A549 (cell line): ENCODE measurements at regions not wholly inside any gene's neighbourhood (a gene's known extent, or its start where the extent isn't known, plus 50 kb on each side); places are given as distances from the start of the nearest gene placed in this dataset.
A peak's percentile ranks its signal among the peaks of the same experiment; 100 is the strongest.

ENCODE experiments used
- ATAC-seq, 2 experiments: fragments of 200-7000 bp in 1 of 2; fragments of >200 bp in 1 of 2; cut with Nextera tagmentation in 1 of 2; cut with Tn5 transposase in 1 of 2; 3 replicates each; pipeline versions ENCODE4 v1.8.0 to v1.9.1; 2018 to 2020; ENCODE audit warnings: mild to moderate bottlenecking in 1 of 2, moderate library complexity in 1 of 2
- CTCF ChIA-PET: fragments of 300-600 bp; sonication (Branson Sonifier 250); formaldehyde crosslinking; extraction: SDS; loops from one replicate; lab custom pipeline; 2021; ENCODE audit warnings: antibody characterized with exemption, inconsistent platforms; lab: Yijun Ruan, JAX
- POLR2A ChIA-PET: fragments of 350-600 bp; formaldehyde crosslinking; extraction: SDS; loops from one replicate; lab custom pipeline; 2021; ENCODE audit warnings: antibody characterized with exemption, inconsistent platforms; lab: Yijun Ruan, JAX
- DNase-seq, 2 experiments: peaks; one replicate each; pipeline versions ENCODE4 v3.0.0 to v3.0.0-alpha.2; 2011 to 2016; ENCODE audit warnings: low read depth in 1 of 2, low spot score in 1 of 2
- FAIRE-seq: peaks from 2 replicates; lab custom pipeline; 2011; peaks lifted over from hg19 to GRCh38; lab: Jason Lieb, UNC
- H3K27ac ChIP-seq, 2 experiments: fragments of >200 bp; sonication (Bioruptor Twin); formaldehyde crosslinking; 3 replicates each; pipeline ENCODE4 v1.5.1; 2016 to 2017
- H3K4me1 ChIP-seq: fragments of >200 bp; sonication (Bioruptor Twin); formaldehyde crosslinking; 3 replicates; pipeline ENCODE4 v1.6.1; 2016
- H3K4me2 ChIP-seq: fragments of >200 bp; sonication (Bioruptor Twin); formaldehyde crosslinking; 3 replicates; pipeline ENCODE4 v1.6.1; 2016
- H3K4me3 ChIP-seq: fragments of >200 bp; sonication (Bioruptor Twin); formaldehyde crosslinking; 3 replicates; pipeline ENCODE4 v1.5.1; 2016
- H3K9me3 ChIP-seq: fragments of >200 bp; sonication (Bioruptor Twin); formaldehyde crosslinking; 3 replicates; pipeline ENCODE4 v1.6.1; 2016
- BCL3 ChIP-seq: fragments of >200 bp; sonication (Bioruptor Twin); formaldehyde crosslinking; IDR thresholded peaks from 3 replicates; pipeline ENCODE4 v1.6.1; 2016
- BHLHE40 ChIP-seq: IDR thresholded peaks from 2 replicates; pipeline ENCODE4 v1.6.1; 2012; ENCODE audit warnings: low read depth, low read length, inconsistent platforms
- CBX2 ChIP-seq: fragments of 200-600 bp; sonication (generic); IDR thresholded peaks from 2 replicates; pipeline ENCODE4 v1.6.1; 2016; ENCODE audit warnings: low read depth, mild to moderate bottlenecking, borderline replicate concordance
- CBX8 ChIP-seq: fragments of 200-600 bp; sonication (generic); IDR thresholded peaks from 2 replicates; pipeline ENCODE4 v1.6.1; 2016
- E2F6 ChIP-seq: IDR thresholded peaks from 2 replicates; pipeline ENCODE4 v1.6.1; 2012; ENCODE audit warnings: low read depth, borderline replicate concordance
- EHF ChIP-seq: fragments of 250-450 bp; sonication (Bioruptor Pico); IDR thresholded peaks from 2 replicates; pipeline ENCODE4 v1.5.0; 2020; ENCODE audit warnings: mild to moderate bottlenecking
- EP300 ChIP-seq, 2 experiments: fragments of >200 bp; sonication (Bioruptor Twin); formaldehyde crosslinking; IDR thresholded peaks; 2 replicates in 1 of 2; 3 replicates in 1 of 2; pipeline ENCODE4 v1.6.1; 2016 to 2017
- ESRRA ChIP-seq: fragments of 150-350 bp; IDR thresholded peaks from 2 replicates; pipeline ENCODE4 v1.6.1; 2014; ENCODE audit warnings: mild to moderate bottlenecking, low read length, borderline replicate concordance
- FOSB ChIP-seq: fragments of 250-450 bp; sonication (Bioruptor Pico); IDR thresholded peaks from 2 replicates; pipeline ENCODE4 v1.5.0; 2020; ENCODE audit warnings: mild to moderate bottlenecking, moderate library complexity
- FOSL2 ChIP-seq, 2 experiments: fragments of 450-650 bp in 1 of 2; fragments of >200 bp in 1 of 2; sonication (Bioruptor Twin) in 1 of 2; formaldehyde crosslinking; IDR thresholded peaks; 2 replicates each; pipeline versions ENCODE4 v1.5.0 to v1.6.1; 2016 to 2020; ENCODE audit warnings: mild to moderate bottlenecking in 1 of 2, moderate library complexity in 1 of 2
- HMGXB4 ChIP-seq: fragments of 250-450 bp; sonication (Bioruptor Pico); IDR thresholded peaks from 2 replicates; pipeline ENCODE4 v1.5.0; 2021; ENCODE audit warnings: mild to moderate bottlenecking, moderate library complexity, borderline replicate concordance
- HOXB13 ChIP-seq: fragments of 250-450 bp; sonication (Bioruptor Pico); IDR thresholded peaks from 2 replicates; pipeline ENCODE4 v1.5.0; 2020; ENCODE audit warnings: low read depth, mild to moderate bottlenecking, moderate library complexity
- HOXB5 ChIP-seq: fragments of 250-450 bp; sonication (Bioruptor Pico); IDR thresholded peaks from 2 replicates; pipeline ENCODE4 v1.5.0; 2020; ENCODE audit warnings: mild to moderate bottlenecking, moderate library complexity
- JUN ChIP-seq, 2 experiments: fragments of >200 bp; sonication (Bioruptor Twin); formaldehyde crosslinking; IDR thresholded peaks; 2 replicates in 1 of 2; 3 replicates in 1 of 2; pipeline ENCODE4 v1.6.1; 2016 to 2017
- JUNB ChIP-seq: fragments of >200 bp; sonication (Bioruptor Twin); formaldehyde crosslinking; IDR thresholded peaks from 2 replicates; pipeline ENCODE4 v1.6.1; 2016
- MAFK ChIP-seq: fragments of 450-650 bp; IDR thresholded peaks from 2 replicates; pipeline ENCODE4 v1.6.1; 2014; ENCODE audit not compliant: partially characterized antibody
- MAX ChIP-seq: IDR thresholded peaks from 2 replicates; pipeline ENCODE4 v1.6.1; 2012
- MYC ChIP-seq: IDR thresholded peaks from 2 replicates; pipeline ENCODE4 v1.6.1; 2012; ENCODE audit warnings: mild to moderate bottlenecking, inconsistent platforms, low read length, improper control_type of control experiment, borderline replicate concordance
- NFE2L2 ChIP-seq: fragments of 150-350 bp; conservative IDR thresholded peaks from 2 replicates; pipeline ENCODE4 v1.6.1; 2014; ENCODE audit warnings: low read length
- POLR2A ChIP-seq: IDR thresholded peaks from 2 replicates; pipeline ENCODE4 v1.6.1; 2012; ENCODE audit warnings: mild to moderate bottlenecking, low read length
- POLR2AphosphoS2 ChIP-seq: conservative IDR thresholded peaks from 2 replicates; pipeline ENCODE4 v1.6.1; 2012; ENCODE audit warnings: low read length, improper control_type of control experiment, inconsistent platforms
- RAD21 ChIP-seq, 2 experiments: fragments of >200 bp in 1 of 2; sonication (Bioruptor Twin) in 1 of 2; formaldehyde crosslinking in 1 of 2; IDR thresholded peaks in 1 of 2; conservative IDR thresholded peaks in 1 of 2; 2 replicates in 1 of 2; 3 replicates in 1 of 2; pipeline ENCODE4 v1.6.1; 2012 to 2018; ENCODE audit warnings: inconsistent platforms in 1 of 2
- TP53 ChIP-seq: fragments of 250-450 bp; sonication (Bioruptor Pico); IDR thresholded peaks from 2 replicates; pipeline ENCODE4 v1.5.0; 2021; ENCODE audit warnings: mild to moderate bottlenecking, moderate library complexity
- ZC3H11A ChIP-seq: fragments of 450-650 bp; IDR thresholded peaks from 2 replicates; pipeline ENCODE4 v1.6.1; 2014; ENCODE audit warnings: antibody characterized with exemption, mild to moderate bottlenecking
- ZFP36 ChIP-seq: fragments of 450-650 bp; IDR thresholded peaks from 2 replicates; pipeline ENCODE4 v1.6.1; 2014; ENCODE audit warnings: borderline replicate concordance; ENCODE audit not compliant: partially characterized antibody
- ZSCAN20 ChIP-seq: fragments of 250-450 bp; sonication (Bioruptor Pico); IDR thresholded peaks from 2 replicates; pipeline ENCODE4 v1.8.0; 2022; ENCODE audit warnings: mild to moderate bottlenecking, moderate library complexity
- WGBS: methylation state at CpG from one replicate; pipeline ENCODE4 v1.1.6; 2017; ENCODE audit errors: missing lambda C conversion rate; 5-methylcytosine and 5-hydroxymethylcytosine counted together

- FAIRE-seq, result no peak
- peaks cover 16% of the 10 kb centered on the region for H3K4me1 ChIP-seq
- no peak overlapping the region; the same call in 2 of the 3 replicates for H3K4me3 ChIP-seq
- peak overlapping the region; percentile 73 for H3K4me2 ChIP-seq
- TF ChIP-seq E2F6, result peak; percentile 96; the same call in 1 of the 2 replicates
- no peak for TF ChIP-seq HMGXB4
- TF ChIP-seq ZC3H11A, result no peak
- no peak for TF ChIP-seq BHLHE40
- TF ChIP-seq HOXB13 (CRISPR knock-in tag), result no peak
- no peak for TF ChIP-seq POLR2AphosphoS2
- CTCF ChIA-PET, result interaction anchor here (1.0 to 2.7 kb wide), 4 partner anchors 15 to 152 kb away, joined by 3 to 9 read pairs (median 5); no protein-coding TSS in a partner anchor
- H3K27ac ChIP-seq, result peak overlapping the region; percentile 69 to 84
- POLR2A ChIA-PET, result interaction anchor here (0.9 to 1.8 kb wide), 5 partner anchors 13 to 202 kb away, joined by 3 to 23 read pairs (median 6); partner anchors contain the start of genes INSIG1 and PAXIP1
- no peak for ATAC-seq
- DNase-seq, result no peak
- H3K9me3 ChIP-seq, result no peaks in the 10 kb centered on the region
- WGBS, result 37% methylated on average over 10 of the region's 14 CpGs
Measured at GRCh38 chr7:155204744-155205367, 92.8 kb upstream of the INSIG1 start.

GRCh38 chr7:155205368-155206317, 92.0 kb upstream of the INSIG1 start:
- DNase-seq (peak; percentile 95 to 98), FAIRE-seq (no peak), ATAC-seq (peak; percentile 92 to 96)
- Histone ChIP-seq H3K4me1 (peaks cover 21% of the 10 kb centered on the region), H3K4me2 (peak overlapping the region; percentile 73), H3K4me3 (peak overlapping the region; percentile 35), H3K27ac (peak overlapping the region; percentile 69 to 84), H3K9me3 (no peaks in the 10 kb centered on the region)
- 36% methylated on average over 32 of the region's 33 CpGs for WGBS
- ChIA-PET POLR2A (interaction anchor here (0.6 to 1.8 kb wide), 6 partner anchors 12 to 203 kb away, joined by 3 to 23 read pairs (median 5); partner anchors contain the start of genes INSIG1 and PAXIP1), CTCF (interaction anchor here (0.9 to 2.7 kb wide), 6 partner anchors 16 to 151 kb away, joined by 3 to 9 read pairs (median 4); no protein-coding TSS in a partner anchor)
- TF ChIP-seq MAX (peak; percentile 99), POLR2A (peak; percentile 28; the same call in 1 of the 2 replicates), HMGXB4 (0 out of 2 replicates have a peak, but pooled peaks have one; percentile 29), EP300 (IDR thresholded peaks at IDR 0.05) (peak in 1 of 2 experiments; percentile 37; a peak in 1 of 5 replicates), FOSL2 (IDR thresholded peaks at IDR 0.05) (no peak), FOSL2 (CRISPR knock-in tag; IDR thresholded peaks at IDR 0.05) (peak; percentile 78), EHF (no peak), JUN (IDR thresholded peaks at IDR 0.05) (peak in 1 of 2 experiments; percentile 49; a peak in 2 of 5 replicates), TP53 (CRISPR knock-in tag) (peak; percentile 37; the same call in 1 of the 2 replicates), ESRRA (0 out of 2 replicates have a peak, but pooled peaks have one; percentile 2), NFE2L2 (0 out of 2 replicates have a peak, but pooled peaks have one; percentile 15), RAD21 (conservative IDR thresholded peaks at IDR 0.05 in 1 of 2, IDR thresholded peaks at IDR 0.05 in 1 of 2) (no peak; a peak in 1 of 5 replicates), E2F6 (peak; percentile 83), HOXB5 (CRISPR knock-in tag) (peak; percentile 48; the same call in 1 of the 2 replicates), JUNB (peak; percentile 50; the same call in 1 of the 2 replicates), MAFK (peak; percentile 79), CBX8 (no peak), ZSCAN20 (no peak), MYC (peak; percentile 56; the same call in 1 of the 2 replicates), ZFP36 (no peak), CBX2 (no peak), HOXB13 (CRISPR knock-in tag) (0 out of 2 replicates have a peak, but pooled peaks have one; percentile 49), BCL3 (no peak; the same call in 2 of the 3 replicates), FOSB (CRISPR knock-in tag) (no peak)
